ENCODE measurements at regions not wholly inside any gene's neighbourhood (a gene's known extent, or its start where the extent isn't known, plus 50 kb on each side); places are given as distances from the start of the nearest gene placed in this dataset.

- TF ChIP-seq, protein P1, sequence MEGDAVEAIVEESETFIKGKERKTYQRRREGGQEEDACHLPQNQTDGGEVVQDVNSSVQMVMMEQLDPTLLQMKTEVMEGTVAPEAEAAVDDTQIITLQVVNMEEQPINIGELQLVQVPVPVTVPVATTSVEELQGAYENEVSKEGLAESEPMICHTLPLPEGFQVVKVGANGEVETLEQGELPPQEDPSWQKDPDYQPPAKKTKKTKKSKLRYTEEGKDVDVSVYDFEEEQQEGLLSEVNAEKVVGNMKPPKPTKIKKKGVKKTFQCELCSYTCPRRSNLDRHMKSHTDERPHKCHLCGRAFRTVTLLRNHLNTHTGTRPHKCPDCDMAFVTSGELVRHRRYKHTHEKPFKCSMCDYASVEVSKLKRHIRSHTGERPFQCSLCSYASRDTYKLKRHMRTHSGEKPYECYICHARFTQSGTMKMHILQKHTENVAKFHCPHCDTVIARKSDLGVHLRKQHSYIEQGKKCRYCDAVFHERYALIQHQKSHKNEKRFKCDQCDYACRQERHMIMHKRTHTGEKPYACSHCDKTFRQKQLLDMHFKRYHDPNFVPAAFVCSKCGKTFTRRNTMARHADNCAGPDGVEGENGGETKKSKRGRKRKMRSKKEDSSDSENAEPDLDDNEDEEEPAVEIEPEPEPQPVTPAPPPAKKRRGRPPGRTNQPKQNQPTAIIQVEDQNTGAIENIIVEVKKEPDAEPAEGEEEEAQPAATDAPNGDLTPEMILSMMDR (IDR thresholded peaks at IDR 0.05; ENCODE audit: borderline replicate concordance, extremely low read depth, low read length, poor library complexity, severe bottlenecking) = no peak
- TF ChIP-seq EZH2 (IDR thresholded peaks at IDR 0.05; ENCODE audit: borderline replicate concordance, low read depth, low read length, severe bottlenecking) = no peak
Observed at GRCh38 chr2:397926-398325, 110.0 kb upstream of the ALKAL2 start.
